GM12864 (cell line): ENCODE measurements at regions not wholly inside any gene's neighbourhood (a gene's known extent, or its start where the extent isn't known, plus 50 kb on each side); places are given as distances from the start of the nearest gene placed in this dataset.

Experiments
- DNase-seq: peaks from one replicate; pipeline ENCODE4 v3.0.0-alpha.2; 2011; ENCODE audit warnings: low read depth
- H3K4me3 ChIP-seq: 2 replicates; pipeline ENCODE4 v1.5.1; 2011; ENCODE audit warnings: mild to moderate bottlenecking, low read depth, low read length, control low read depth
- CTCF ChIP-seq: IDR thresholded peaks from 2 replicates; pipeline ENCODE4 v1.5.1; 2011; ENCODE audit warnings: low read depth, mild to moderate bottlenecking, moderate library complexity, low read length, control low read depth, inconsistent platforms; ENCODE audit errors: missing control alignments

GRCh38 chr11:112812729-112813128, 148.5 kb upstream of the NCAM1 start:
- TF ChIP-seq CTCF, result no peak
- no peak overlapping the region for H3K4me3 ChIP-seq
- DNase-seq, result no peak

DNA sequence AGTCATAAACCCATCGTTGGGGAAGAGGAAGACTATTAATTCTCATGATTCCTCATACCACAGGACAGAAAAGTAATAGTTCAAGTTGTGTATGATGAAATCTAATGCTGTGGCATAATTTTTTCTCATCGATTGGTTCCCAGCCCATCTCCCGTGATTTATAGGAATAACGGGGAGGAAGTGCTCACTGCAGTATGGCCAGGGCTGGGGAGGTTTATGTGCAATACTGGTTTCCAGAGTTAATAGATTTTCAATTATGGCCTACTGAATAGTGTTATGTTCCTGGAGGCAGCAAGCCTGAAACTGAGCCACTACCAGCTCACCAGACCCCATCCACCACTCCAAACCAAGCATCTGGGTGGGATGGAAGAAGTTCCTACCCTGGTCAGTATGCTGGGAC, 147.1 kb upstream of the NCAM1 start:
- TF ChIP-seq CTCF, result no peak
- no peak for DNase-seq
- no peak overlapping the region for H3K4me3 ChIP-seq

GRCh38 chr11:112817376-112817775, 143.8 kb upstream of the NCAM1 start:
- no peak overlapping the region for H3K4me3 ChIP-seq
- DNase-seq, result no peak
- no peak for TF ChIP-seq CTCF

DNA sequence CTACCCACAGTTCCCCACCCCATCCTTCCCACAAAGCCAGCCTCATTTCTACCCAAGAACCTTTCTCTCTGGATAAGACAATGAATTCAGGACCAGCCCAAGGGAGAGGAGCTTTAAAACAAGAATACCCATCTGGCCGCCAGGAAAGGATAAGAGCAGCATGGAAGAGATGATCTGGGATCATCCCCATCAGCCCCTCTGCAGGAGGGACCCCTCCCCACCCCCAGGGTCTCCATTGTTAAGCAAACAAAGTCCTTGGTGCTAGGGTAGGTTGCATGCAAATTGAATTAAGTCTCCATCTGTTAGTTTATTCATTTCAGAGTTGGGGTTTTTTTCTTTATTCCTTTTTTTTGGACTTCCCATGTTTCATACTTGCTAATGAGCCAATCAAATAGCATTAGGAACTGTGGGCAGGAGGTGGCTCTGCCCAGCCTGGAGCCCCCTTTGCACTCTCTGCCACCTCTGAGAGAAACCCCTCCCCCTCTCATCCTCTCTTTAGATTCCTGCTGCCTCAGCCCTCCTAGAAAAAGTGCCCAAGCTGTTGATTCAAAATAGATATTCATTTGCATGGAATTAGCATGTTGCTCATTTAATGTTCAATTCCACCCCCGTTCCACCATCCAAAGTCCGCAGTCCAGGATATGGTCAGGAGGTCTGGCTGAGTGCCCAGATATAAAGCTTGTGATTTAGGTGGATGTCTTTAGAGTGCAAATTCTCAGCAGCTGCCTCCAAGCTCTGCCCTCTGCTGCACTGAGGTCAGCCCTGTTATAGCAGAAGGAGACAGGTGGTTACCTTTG, 138.5 kb upstream of the NCAM1 start:
- H3K4me3 ChIP-seq, result no peak overlapping the region

GRCh38 chr11:112826026-112826425, 135.2 kb upstream of the NCAM1 start:
- no peak for DNase-seq
- TF ChIP-seq CTCF, result no peak
- H3K4me3 ChIP-seq, result no peak overlapping the region

More for the DNA sequence above, 138.5 kb upstream of the NCAM1 start:
- DNase-seq, result no peak
- TF ChIP-seq CTCF, result no peak

DNA sequence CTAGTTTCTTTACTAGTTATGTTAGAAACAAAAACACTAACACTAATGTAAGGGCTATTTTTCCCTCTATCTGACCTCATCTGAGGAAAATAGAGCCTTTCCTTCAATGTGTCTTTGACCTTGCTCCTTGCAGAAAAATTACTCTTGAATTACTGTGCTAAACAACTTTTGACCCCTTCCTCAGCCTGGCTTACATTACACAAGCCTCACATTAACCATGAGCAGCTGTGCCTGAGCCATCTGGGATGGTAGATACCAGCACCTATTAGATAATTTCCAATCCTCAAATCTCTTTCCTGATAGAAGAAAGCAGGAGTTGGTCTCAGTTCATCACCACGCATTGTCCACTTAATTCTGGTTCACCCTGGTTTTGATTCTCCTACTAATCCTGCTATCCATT, 134.4 kb upstream of the NCAM1 start:
- DNase-seq, result no peak
- no peak overlapping the region for H3K4me3 ChIP-seq
- TF ChIP-seq CTCF, result no peak

DNA sequence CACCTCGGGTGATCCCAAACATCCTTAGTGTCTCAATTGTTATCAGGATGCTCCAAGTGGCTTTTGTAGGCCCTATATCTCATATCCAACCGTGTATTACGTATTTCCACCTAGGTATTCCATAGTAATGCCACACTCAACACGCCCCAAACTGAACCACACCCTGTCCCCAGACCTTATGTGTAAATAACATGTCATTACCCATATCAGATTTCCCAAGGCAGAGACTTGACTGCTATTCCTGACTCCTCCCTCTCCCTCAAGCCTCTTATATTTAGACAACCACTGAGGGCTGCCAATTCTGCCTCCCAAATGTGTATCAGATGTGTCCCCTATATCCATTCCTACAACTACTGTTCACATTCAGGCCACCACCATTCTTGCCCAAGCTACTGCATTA, 132.8 kb upstream of the NCAM1 start:
- no peak for TF ChIP-seq CTCF
- no peak for DNase-seq
- H3K4me3 ChIP-seq, result no peak overlapping the region
